Activated CD8-positive, alpha-beta T cell treated with anti-CD3 and anti-CD28 coated beads, Interleukin-2, amount 10 ng/mL, durations not matched to agents 7 days and 5 days (primary cell): ENCODE measurements at regions not wholly inside any gene's neighbourhood (a gene's known extent, or its start where the extent isn't known, plus 50 kb on each side); places are given as distances from the start of the nearest gene placed in this dataset.

Source experiments
- ATAC-seq: fragments of 150-1000 bp; cut with Tn5 transposase; one replicate; pipeline ENCODE4 v1.10.0; 2021; ENCODE audit warnings: moderate library complexity
- CTCF ChIA-PET: fragments of 350-600 bp; sonication (Branson Sonifier 250); formaldehyde crosslinking; loops from one replicate; lab custom pipeline; 2021; ENCODE audit warnings: antibody characterized with exemption; lab: Charles Lee
- POLR2A ChIA-PET: fragments of 350-600 bp; sonication (Branson Sonifier 250); formaldehyde crosslinking; loops from one replicate; lab custom pipeline; 2021; ENCODE audit warnings: antibody characterized with exemption; lab: Charles Lee
- DNase-seq: peaks from one replicate; pipeline ENCODE4 v3.0.0-alpha.2; 2020
- H3K27ac Mint-ChIP-seq: one replicate; pipeline ENCODE4 v1.8.0; 2021; ENCODE audit warnings: mild to moderate bottlenecking, mixed read lengths
- H3K27me3 Mint-ChIP-seq: one replicate; pipeline ENCODE4 v1.8.0; 2021; ENCODE audit warnings: low read depth, mixed read lengths
- H3K36me3 Mint-ChIP-seq: one replicate; pipeline ENCODE4 v1.8.0; 2021; ENCODE audit warnings: low read depth, mixed read lengths
- H3K4me1 Mint-ChIP-seq: one replicate; pipeline ENCODE4 v1.8.0; 2021; ENCODE audit warnings: low read depth, mixed read lengths
- H3K4me3 Mint-ChIP-seq: one replicate; pipeline ENCODE4 v1.8.0; 2021; ENCODE audit warnings: mild to moderate bottlenecking, mixed read lengths
- H3K9me3 Mint-ChIP-seq: one replicate; pipeline ENCODE4 v1.8.0; 2022; ENCODE audit warnings: mixed read lengths; ENCODE audit not compliant: insufficient read depth

- Mint-ChIP-seq H3K9me3 (no peaks in the 10 kb centered on the region), H3K4me1 (no peaks in the 10 kb centered on the region), H3K36me3 (no peaks in the 10 kb centered on the region), H3K27me3 (no peaks in the 10 kb centered on the region), H3K4me3 (no peak overlapping the region), H3K27ac (no peak overlapping the region)
- CTCF ChIA-PET, result no interaction called here
- POLR2A ChIA-PET, result no interaction called here
- DNase-seq, result no peak
- no peak for ATAC-seq
These were observed 49.9 kb downstream of the RIN2 start for GRCh38 chr20:19807946-19808330.

DNA sequence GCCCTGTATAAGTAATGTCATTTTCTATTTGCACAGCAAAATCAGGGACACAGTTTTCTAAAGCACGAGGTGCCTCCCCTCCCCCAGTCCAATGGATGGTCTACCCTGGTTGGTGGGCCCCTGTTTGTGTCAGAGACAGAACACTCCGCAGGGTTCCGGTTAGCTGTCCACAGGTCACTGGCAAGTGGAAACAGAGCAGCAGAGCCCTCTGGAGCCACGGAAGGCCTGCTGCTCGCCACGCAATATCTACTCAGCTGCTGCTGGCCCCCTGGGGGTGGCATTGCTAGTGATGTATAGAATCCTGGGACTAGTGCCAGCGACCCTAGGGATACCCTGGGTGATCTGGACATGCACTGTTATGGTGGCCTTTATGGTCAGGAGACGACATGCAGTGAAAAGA, 50.4 kb downstream of the RIN2 start:
- H3K27me3 Mint-ChIP-seq, result no peaks in the 10 kb centered on the region
- no peaks in the 10 kb centered on the region for H3K9me3 Mint-ChIP-seq
- no peaks in the 10 kb centered on the region for H3K4me1 Mint-ChIP-seq
- DNase-seq (no peak), ATAC-seq (no peak)
- POLR2A ChIA-PET, result no interaction called here
- CTCF ChIA-PET, result no interaction called here
- no peak overlapping the region for H3K27ac Mint-ChIP-seq
- H3K36me3 Mint-ChIP-seq, result no peaks in the 10 kb centered on the region
- no peak overlapping the region for H3K4me3 Mint-ChIP-seq

DNA sequence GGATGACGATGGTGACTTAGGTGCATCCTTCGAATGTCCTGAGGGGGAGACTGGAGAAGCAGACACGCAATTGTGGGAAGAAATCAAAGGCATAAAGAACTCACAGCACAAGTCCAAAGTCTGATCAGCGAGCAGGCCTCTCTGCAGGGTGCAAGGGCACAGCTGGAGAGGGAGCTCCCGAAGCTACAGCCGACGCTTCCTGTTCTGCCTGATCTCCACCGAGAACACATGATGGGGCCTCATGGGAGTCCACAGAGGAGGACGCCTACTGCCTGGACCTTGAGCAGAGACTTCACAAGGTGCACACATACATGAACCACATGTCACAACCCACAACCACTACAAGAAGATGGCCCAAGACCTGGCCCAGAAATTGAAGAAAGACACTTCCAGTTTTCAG, 51.4 kb downstream of the RIN2 start:
- no peak for DNase-seq
- H3K27ac Mint-ChIP-seq, result no peak overlapping the region
- no peaks in the 10 kb centered on the region for H3K27me3 Mint-ChIP-seq
- CTCF ChIA-PET, result no interaction called here
- H3K4me3 Mint-ChIP-seq, result no peak overlapping the region
- POLR2A ChIA-PET, result no interaction called here
- H3K36me3 Mint-ChIP-seq, result no peaks in the 10 kb centered on the region
- no peak for ATAC-seq
- no peaks in the 10 kb centered on the region for H3K4me1 Mint-ChIP-seq
- no peaks in the 10 kb centered on the region for H3K9me3 Mint-ChIP-seq

- Mint-ChIP-seq H3K36me3 (no peaks in the 10 kb centered on the region), H3K9me3 (no peaks in the 10 kb centered on the region), H3K27ac (no peak overlapping the region), H3K4me3 (no peak overlapping the region), H3K4me1 (no peaks in the 10 kb centered on the region), H3K27me3 (peaks cover 6% of the 10 kb centered on the region)
- DNase-seq, result no peak
- ChIA-PET CTCF (interaction anchor here (1.0 kb wide), 1 partner anchor 17 kb away, joined by 4 read pairs; no protein-coding TSS in a partner anchor), POLR2A (no interaction called here)
- ATAC-seq, result no peak
These were observed 53.2 kb downstream of the RIN2 start for GRCh38 chr20:19811231-19811630.

DNA sequence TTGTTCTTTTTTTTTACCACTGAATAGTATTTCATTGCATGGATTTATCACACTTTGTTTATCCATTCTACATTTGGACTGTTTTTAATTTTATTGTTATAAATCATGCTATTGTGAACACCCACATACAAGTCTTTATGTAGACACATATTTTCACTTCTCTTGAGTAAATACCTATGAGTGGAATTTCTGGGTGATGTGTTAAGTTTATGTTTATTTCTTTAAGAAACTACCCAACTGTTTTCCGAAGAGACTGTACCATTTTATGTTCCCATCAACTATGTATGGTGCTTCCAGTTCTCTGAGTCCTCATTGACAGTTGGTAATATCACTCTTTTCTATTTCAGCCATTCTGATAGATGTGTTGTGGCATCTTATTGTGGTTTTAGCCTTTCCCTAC, 54.0 kb downstream of the RIN2 start:
- H3K9me3 Mint-ChIP-seq, result no peaks in the 10 kb centered on the region
- no peak for ATAC-seq
- POLR2A ChIA-PET, result interaction anchor here (0.6 kb wide), 1 partner anchor 20 kb away, joined by 3 read pairs; no protein-coding TSS in a partner anchor
- no peak overlapping the region for H3K27ac Mint-ChIP-seq
- CTCF ChIA-PET, result interaction anchor here (1.0 kb wide), 1 partner anchor 16 kb away, joined by 4 read pairs; no protein-coding TSS in a partner anchor
- H3K4me3 Mint-ChIP-seq, result no peak overlapping the region
- no peaks in the 10 kb centered on the region for H3K36me3 Mint-ChIP-seq
- no peaks in the 10 kb centered on the region for H3K4me1 Mint-ChIP-seq
- DNase-seq, result no peak
- peaks cover 6% of the 10 kb centered on the region for H3K27me3 Mint-ChIP-seq

- no peaks in the 10 kb centered on the region for H3K9me3 Mint-ChIP-seq
- no peak overlapping the region for H3K4me3 Mint-ChIP-seq
- H3K27me3 Mint-ChIP-seq, result peaks cover 6% of the 10 kb centered on the region
- no peak overlapping the region for H3K27ac Mint-ChIP-seq
- H3K4me1 Mint-ChIP-seq, result no peaks in the 10 kb centered on the region
- no peak for ATAC-seq
- CTCF ChIA-PET, result no interaction called here
- POLR2A ChIA-PET, result no interaction called here
- H3K36me3 Mint-ChIP-seq, result no peaks in the 10 kb centered on the region
- DNase-seq, result no peak
These were observed 54.6 kb downstream of the RIN2 start for GRCh38 chr20:19812696-19813095.

GRCh38 chr20:19813846-19814640, 56.0 kb downstream of the RIN2 start:
- peaks cover 6% of the 10 kb centered on the region for H3K27me3 Mint-ChIP-seq
- CTCF ChIA-PET, result no interaction called here
- H3K27ac Mint-ChIP-seq, result no peak overlapping the region
- H3K4me3 Mint-ChIP-seq, result no peak overlapping the region
- ATAC-seq, result no peak
- H3K9me3 Mint-ChIP-seq, result no peaks in the 10 kb centered on the region
- POLR2A ChIA-PET, result interaction anchor here (0.6 kb wide), 1 partner anchor 300 kb away, joined by 4 read pairs; no protein-coding TSS in a partner anchor
- DNase-seq, result no peak
- no peaks in the 10 kb centered on the region for H3K36me3 Mint-ChIP-seq
- H3K4me1 Mint-ChIP-seq, result no peaks in the 10 kb centered on the region

DNA sequence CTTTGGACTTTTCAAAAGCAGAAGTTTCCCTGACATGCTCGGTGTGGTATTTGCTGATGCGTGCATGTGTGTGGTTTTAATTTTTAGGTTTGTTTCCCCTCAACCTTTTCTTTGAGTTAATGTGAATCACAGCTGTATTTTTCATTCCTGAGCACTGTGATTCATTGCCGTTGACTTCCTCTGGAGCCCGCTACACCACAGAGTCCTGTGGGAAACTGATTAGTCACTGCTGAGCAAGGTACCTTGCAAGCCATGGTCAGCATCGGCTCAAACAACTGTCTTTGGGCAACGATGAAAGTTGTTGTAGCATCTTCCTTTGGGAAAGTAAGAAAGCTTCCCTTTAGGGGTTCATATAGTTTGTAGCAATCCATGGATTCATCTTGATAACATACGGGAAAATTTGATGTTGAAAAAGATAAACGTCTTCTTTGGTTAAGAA, 57.5 kb downstream of the RIN2 start:
- Mint-ChIP-seq H3K27ac (no peak overlapping the region), H3K4me3 (no peak overlapping the region), H3K4me1 (no peaks in the 10 kb centered on the region), H3K9me3 (no peaks in the 10 kb centered on the region), H3K27me3 (peaks cover 6% of the 10 kb centered on the region), H3K36me3 (no peaks in the 10 kb centered on the region)
- DNase-seq, result no peak
- ChIA-PET POLR2A (no interaction called here), CTCF (interaction anchor here (1.6 kb wide), 1 partner anchor 13 kb away, joined by 4 read pairs; no protein-coding TSS in a partner anchor)
- no peak for ATAC-seq

DNA sequence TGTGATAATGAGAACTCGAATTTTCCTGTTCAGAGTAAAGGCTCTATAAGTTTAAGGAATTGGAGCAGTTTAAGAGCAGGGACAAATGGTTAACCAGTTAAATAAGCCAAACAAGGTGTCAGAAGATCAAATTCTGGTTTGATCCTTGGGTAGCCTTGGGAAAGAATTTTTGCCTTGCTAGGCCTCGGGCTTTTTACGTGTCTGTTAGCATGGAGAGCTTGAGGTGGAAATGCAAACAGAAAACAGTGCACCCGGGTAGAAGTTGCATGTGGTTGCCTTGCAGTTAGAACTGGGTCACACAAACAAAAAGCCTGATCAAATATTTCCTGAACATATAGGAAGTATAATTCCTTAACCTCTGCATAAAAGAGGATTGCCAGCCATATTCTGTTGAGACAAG, 58.3 kb downstream of the RIN2 start:
- no peak for ATAC-seq
- no peak overlapping the region for H3K4me3 Mint-ChIP-seq
- H3K27me3 Mint-ChIP-seq, result peaks cover 6% of the 10 kb centered on the region
- H3K4me1 Mint-ChIP-seq, result no peaks in the 10 kb centered on the region
- CTCF ChIA-PET, result interaction anchor here (1.6 kb wide), 1 partner anchor 12 kb away, joined by 4 read pairs; no protein-coding TSS in a partner anchor
- H3K27ac Mint-ChIP-seq, result no peak overlapping the region
- H3K9me3 Mint-ChIP-seq, result no peaks in the 10 kb centered on the region
- no peak for DNase-seq
- no peaks in the 10 kb centered on the region for H3K36me3 Mint-ChIP-seq
- POLR2A ChIA-PET, result no interaction called here

- Mint-ChIP-seq H3K36me3 (no peaks in the 10 kb centered on the region), H3K27me3 (peaks cover 6% of the 10 kb centered on the region), H3K4me1 (no peaks in the 10 kb centered on the region), H3K27ac (no peak overlapping the region), H3K4me3 (no peak overlapping the region), H3K9me3 (no peaks in the 10 kb centered on the region)
- DNase-seq (no peak), ATAC-seq (no peak)
- POLR2A ChIA-PET, result no interaction called here
- CTCF ChIA-PET, result no interaction called here
These were observed 59.0 kb downstream of the RIN2 start for GRCh38 chr20:19817017-19817416.

DNA sequence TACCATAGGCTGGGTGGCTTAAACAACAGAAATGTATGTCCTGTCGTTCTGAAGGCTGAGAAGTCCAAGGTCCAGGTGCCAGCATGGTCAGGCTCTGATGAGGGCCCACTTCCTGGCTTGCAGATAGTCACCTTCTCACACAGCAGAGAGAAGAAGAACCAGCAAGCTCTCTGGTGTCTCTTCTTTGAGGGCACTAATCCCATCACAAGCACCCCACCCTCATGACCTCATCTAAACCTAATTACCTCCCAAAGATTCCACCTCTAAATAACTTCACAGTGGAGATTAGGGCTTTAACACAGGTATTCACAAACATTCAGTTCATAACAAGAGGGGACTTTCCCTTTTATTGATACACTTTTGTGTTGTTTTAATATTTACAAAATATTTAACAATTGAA, 61.1 kb downstream of the RIN2 start:
- H3K27me3 Mint-ChIP-seq, result peaks cover 6% of the 10 kb centered on the region

GRCh38 chr20:19820555-19821211, 62.6 kb downstream of the RIN2 start:
- H3K27ac Mint-ChIP-seq, result no peak overlapping the region
- ChIA-PET CTCF (no interaction called here), POLR2A (no interaction called here)

More for the DNA sequence above, 61.1 kb downstream of the RIN2 start:
- ChIA-PET CTCF (no interaction called here), POLR2A (no interaction called here)
- Mint-ChIP-seq H3K36me3 (no peaks in the 10 kb centered on the region), H3K4me3 (no peak overlapping the region), H3K27ac (no peak overlapping the region), H3K4me1 (no peaks in the 10 kb centered on the region), H3K9me3 (no peaks in the 10 kb centered on the region)
- ATAC-seq, result no peak
- DNase-seq, result no peak

More at GRCh38 chr20:19820555-19821211, 62.6 kb downstream of the RIN2 start:
- no peaks in the 10 kb centered on the region for H3K36me3 Mint-ChIP-seq
- H3K27me3 Mint-ChIP-seq, result peaks cover 3% of the 10 kb centered on the region
- no peaks in the 10 kb centered on the region for H3K4me1 Mint-ChIP-seq
- DNase-seq, result no peak
- no peak overlapping the region for H3K4me3 Mint-ChIP-seq
- no peak for ATAC-seq
- no peaks in the 10 kb centered on the region for H3K9me3 Mint-ChIP-seq
